ENCODE measurements at regions not wholly inside any gene's neighbourhood (a gene's known extent, or its start where the extent isn't known, plus 50 kb on each side); places are given as distances from the start of the nearest gene placed in this dataset.

GRCh38 chr11:8340296-8340695, 76.6 kb upstream of the LMO1 start:
- no peak for DNase-seq

DNA sequence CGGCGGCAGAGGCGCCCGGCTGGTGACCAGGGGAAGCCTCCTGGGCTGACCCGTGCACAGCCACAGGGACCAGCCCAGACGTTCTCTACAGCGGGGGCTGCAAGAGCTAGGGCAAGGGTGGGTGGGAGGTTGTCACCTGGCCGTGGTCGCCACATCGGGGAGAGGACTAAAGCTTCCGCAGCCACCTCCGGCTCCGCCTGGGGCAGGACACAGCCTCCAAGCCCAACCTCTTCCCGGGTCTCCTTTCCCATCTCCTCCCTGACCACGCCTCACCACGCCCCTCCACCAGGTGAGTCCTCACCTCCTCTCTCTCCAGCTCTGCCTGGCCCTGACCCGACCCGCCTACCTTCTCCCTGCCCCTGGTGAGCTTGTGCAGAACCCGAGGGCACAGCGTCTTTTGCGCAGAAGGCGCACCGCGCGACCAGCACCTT, 75.9 kb upstream of the LMO1 start:
- no peak for DNase-seq

DNA sequence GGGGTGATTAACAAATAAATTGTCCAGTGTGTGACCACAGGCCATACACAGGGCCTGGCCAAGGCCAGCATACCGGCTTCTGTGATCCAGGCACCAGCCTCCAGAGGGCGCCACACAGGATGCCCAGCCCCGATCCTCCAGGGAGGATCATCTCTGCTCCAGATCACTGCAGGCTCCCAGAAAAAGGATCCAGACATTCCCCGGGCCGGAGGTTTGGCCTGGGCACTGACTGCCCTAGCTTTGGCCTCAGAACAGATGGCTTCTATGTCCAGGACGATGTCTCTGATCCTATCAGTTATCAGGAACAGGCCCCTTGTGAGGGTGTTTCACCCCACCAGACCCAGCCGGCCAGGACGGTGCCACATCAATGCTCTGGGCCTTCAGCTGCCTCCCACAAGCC, 74.5 kb upstream of the LMO1 start:
- DNase-seq = peak; percentile 3

DNA sequence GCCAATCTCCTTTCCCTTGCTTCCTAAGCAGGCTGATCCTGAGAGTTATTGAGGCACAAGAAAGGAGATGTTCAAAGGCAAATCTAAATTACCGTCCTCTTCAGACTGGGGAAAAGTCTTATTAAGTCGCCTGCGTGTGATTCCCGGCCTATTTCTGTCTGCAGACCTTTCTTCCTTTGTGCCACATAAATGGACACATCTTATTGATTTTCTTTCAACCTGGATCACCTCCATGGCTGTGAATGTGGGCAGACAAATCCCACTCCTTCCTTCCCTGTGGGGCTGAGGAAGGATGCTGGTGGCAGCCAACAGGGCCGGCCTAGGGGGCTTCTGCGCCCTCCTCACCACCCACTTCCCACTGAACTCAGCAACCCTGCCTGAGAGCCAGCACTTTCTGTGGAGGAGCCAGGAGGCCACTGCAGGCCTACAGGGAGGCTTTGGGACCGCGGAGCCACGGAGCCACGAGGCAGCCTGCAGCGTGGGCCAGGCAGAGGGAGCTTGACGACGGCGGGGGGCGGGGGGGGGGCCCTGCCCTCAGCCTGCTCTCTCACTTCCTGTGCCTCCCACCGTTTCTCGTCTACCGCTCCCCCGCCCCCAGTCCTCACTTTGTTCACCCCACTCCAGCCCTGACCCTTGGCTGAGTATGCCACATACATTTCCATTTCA, 73.6 kb upstream of the LMO1 start:
- no peak for DNase-seq

- DNase-seq = no peak
These were observed 72.9 kb upstream of the LMO1 start for GRCh38 chr11:8336356-8337129.

GRCh38 chr11:8335683-8336082, 72.0 kb upstream of the LMO1 start:
- DNase-seq = no peak

GRCh38 chr11:8335186-8335585, 71.5 kb upstream of the LMO1 start:
- no peak for DNase-seq

DNA sequence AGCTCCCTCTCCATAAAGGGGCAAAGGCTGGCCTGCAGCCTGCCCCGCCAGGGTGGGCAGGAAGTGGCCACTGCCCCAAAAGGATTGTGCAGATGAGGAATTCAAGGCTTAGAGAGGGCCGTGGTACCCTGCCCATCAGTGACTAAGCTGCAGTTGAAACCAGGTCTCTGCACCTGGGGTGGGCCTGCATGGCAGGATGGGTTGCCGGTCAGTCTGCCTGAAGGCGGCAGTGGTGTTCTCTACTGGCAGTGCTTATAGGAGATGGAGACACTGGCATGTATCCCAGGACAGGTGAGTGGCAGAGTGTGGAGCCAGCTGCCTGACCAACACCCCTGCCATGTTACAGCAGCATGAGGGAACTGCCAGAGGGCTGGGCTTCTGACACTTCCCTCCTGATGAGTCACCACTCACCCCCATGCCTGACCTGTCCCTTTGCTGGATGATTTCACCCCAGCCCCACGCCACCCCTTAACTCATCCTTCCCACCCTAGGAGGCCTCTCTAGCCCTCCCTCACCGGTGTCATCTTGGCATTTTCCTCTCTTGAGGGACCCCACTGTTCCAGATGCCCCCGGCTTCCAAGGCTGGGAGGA, 70.2 kb upstream of the LMO1 start:
- DNase-seq = no peak

DNA sequence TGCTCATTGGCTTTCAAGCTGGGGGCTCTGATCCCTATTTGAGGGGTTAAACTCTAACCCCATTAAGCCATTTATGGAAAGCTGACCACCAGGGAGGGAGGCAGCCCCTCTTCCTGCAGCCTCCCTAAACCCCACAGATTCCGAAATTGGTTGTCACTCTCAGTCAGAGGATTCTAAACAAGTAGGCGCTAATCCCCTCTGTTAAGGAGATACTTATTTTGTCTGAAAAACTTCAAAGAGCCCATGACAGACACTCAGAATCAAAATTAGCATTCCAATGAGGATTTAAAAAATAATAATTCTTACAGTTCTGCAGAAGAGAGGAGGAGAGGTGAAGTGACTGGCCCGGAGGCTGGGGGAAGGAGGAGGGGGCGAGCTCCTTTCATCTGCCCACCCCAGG, 69.7 kb upstream of the LMO1 start:
- DNase-seq = no peak

DNA sequence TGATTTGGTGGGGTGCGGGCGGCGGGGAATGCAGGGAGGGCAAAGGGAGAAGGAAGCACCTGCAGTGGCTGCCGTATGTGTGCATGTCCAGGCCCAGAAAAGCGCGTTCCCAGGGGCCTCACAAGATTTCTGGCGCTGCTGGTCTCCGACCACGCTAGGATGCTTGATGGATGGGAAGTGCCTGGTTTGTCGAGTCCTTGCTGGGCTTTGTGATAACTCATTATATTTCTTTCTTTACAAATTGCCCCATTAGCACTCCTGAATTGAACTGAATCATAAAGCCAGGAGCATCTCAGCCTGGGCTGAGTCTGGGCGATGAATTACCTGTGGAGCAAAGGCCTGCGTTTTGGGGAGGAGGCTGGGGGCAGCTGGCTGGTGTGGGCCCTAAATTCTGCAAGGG, 69.2 kb upstream of the LMO1 start:
- DNase-seq = no peak

GRCh38 chr11:8332196-8332595, 68.5 kb upstream of the LMO1 start:
- DNase-seq = no peak

DNA sequence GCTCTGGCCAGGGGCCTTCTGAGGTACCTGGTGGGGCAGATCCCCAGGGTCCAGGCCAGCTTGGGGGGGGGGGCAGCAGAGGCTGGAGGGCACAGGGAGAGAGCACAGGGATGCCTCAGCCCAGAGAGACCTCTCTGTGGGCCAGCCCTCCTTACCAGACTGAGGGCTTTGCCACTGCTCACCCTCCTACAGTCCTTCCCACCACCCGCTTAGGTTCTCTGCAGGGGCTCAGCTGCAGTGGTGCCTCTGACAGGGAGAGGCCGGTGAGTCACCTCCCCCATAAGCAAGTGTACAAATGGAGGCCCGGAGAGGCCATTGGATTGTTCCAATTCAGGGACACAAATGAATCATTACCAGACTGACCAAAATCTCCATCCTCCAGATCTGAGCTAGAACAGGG, 68.1 kb upstream of the LMO1 start:
- DNase-seq = no peak

DNA sequence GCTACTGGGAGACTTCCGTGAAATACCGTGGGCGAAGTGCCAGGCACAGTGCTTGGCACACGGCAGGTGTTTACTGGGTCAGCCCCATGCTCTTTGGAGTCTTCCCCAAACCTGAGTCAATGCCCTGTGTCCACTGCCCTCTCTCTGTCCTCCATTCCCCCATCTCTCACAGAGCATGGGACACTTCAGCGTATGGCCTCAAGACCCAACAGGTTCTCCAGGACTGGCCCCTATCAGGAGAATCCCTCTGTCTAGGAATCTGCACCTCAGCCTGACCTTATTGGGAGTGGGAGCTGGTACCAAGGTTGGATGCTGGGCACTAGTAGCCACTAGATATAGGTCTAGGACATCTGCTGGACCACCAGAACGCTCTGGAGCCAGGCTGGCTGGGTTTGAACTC, 67.2 kb upstream of the LMO1 start:
- no peak for DNase-seq

- no peak for DNase-seq
These were observed 66.7 kb upstream of the LMO1 start for GRCh38 chr11:8330404-8330803.

GRCh38 chr11:8329847-8330361, 66.2 kb upstream of the LMO1 start:
- peak; percentile 4 for DNase-seq

- no peak for DNase-seq
These were observed 65.7 kb upstream of the LMO1 start for GRCh38 chr11:8329336-8329735.

GRCh38 chr11:8328848-8329330, 65.2 kb upstream of the LMO1 start:
- peak; percentile 78 for DNase-seq

- DNase-seq = no peak
These were observed 64.6 kb upstream of the LMO1 start for GRCh38 chr11:8328231-8328794.

- DNase-seq = no peak
These were observed 64.1 kb upstream of the LMO1 start for GRCh38 chr11:8327761-8328192.

GRCh38 chr11:8326337-8326736, 62.7 kb upstream of the LMO1 start:
- DNase-seq = no peak

DNA sequence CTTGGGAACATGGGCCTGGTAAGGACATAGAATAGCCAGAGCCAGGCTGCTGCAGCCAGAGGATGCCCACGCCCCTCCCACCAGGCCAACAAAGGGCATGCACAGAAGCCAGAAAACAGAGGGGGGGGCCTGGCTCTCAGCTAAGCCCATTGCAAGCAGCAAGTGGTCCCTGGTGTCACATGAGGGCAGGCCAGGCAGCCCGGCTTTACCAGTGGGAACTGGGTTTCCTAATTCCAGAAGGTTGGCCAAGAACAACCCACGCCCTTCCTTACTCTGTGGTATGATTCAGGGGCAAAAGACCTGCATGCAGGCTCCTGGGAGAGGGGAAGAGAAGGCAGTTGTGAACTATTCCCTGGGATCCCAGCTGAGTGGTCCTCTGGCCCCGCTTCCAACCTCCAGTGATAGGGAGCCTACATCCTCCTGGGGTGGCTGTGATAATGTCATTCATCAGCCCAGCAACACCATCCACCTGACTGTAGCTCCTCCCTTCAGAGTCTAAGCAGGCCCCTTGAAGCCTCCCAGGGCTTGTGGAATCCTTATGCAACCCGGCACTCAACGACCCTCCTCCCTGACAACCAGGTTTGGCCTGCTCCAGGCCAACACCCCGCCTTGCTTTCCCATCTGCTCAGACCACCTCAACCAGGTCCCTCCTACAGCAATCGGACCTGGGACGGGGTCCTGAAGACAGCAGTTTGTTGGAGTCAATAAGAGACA, 62.1 kb upstream of the LMO1 start:
- DNase-seq = no peak

DNA sequence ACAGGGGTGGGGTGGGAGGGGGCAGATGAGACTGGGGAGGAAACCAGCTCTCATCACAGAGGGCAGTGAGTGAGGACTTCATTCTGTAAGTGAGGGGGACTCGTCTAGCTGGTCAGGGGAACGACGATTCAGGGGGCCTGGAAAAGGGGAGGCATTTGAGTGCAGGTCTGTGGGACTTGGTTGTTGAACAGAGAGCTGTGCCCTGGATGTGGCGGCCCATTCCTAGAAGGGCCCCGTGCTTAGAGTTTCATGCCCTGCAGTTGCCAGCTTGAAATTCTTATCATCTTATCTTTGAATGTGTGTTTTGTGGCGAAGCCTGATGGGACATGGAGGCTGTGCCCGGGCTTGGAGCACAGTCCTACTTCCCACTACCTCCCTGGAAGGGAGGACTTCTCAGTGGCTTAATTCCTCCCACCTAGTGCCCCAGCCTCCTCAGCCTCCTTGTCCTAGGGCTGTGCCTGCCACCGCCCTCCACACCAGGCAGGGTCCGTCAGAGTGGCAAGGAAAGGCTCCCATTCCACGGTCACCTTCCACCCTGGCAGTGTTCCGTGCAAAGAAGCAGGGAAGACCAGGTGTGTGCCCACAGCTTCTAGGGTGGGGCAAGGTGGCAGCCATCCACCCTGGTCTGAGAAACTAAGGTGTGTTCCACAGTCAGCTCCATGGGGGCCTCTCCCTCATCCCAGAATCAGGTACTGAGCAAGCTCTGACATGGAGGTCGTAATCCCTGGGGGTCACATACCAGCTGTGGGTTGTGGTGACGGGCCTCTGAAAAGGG, 59.7 kb upstream of the LMO1 start:
- DNase-seq = no peak
